ENCODE measurements at regions not wholly inside any gene's neighbourhood (a gene's known extent, or its start where the extent isn't known, plus 50 kb on each side); places are given as distances from the start of the nearest gene placed in this dataset.
A peak's percentile ranks its signal among the peaks of the same experiment; 100 is the strongest.
"Not testable (repeated sequence)": the region's sequence is repeated elsewhere in the genome, so short reads cannot be mapped to it uniquely, and the experiment has no call there.

DNA sequence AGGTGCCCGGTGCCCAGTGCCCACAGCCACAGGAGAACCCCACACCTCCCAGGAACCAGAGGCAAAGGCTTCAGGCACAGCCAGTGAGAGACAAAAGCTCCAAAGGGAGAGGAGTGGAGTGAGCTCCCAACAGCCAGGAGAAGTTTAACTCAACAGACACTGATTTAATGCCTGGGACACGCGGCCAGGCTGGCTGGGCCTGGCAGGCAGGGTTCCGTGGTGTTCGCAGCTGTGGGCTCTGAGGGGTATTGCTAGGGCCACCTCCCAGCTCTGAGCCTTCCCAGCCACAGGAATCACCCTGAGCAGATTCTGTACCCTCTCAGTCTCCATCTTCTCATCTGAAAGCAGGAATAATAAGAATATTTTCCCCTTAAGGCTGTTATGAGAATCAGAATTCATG, 222.5 kb downstream of the NPHP4 start:
- no peak for DNase-seq (ENCODE audit: low spot score)
- in situ Hi-C loops (cut with HindIII; ENCODE audit: low sequenced_read_pairs) = no loop called here

DNA sequence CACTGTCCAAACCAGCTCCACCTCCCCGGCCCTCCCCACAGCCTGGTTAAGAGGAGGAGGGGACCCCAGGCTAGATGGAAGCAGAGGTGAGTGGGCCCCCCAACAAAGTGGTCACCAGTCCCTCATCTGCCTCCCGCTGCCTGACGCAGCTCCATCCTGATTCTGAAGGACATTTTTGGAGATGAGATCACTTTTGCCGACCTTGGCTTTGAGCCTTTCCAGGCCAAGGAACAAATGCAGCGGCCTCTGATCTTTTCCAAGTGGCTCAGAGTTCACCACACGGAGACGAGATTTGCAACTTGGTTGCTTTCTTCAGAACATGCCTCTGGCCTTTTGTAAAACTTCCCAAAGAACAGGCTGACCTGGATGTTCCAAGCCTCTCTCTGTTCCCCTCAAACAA, 223.1 kb downstream of the NPHP4 start:
- peak; percentile 15 for DNase-seq (ENCODE audit: low spot score)
- in situ Hi-C loops (cut with HindIII; ENCODE audit: low sequenced_read_pairs) = no loop called here

DNA sequence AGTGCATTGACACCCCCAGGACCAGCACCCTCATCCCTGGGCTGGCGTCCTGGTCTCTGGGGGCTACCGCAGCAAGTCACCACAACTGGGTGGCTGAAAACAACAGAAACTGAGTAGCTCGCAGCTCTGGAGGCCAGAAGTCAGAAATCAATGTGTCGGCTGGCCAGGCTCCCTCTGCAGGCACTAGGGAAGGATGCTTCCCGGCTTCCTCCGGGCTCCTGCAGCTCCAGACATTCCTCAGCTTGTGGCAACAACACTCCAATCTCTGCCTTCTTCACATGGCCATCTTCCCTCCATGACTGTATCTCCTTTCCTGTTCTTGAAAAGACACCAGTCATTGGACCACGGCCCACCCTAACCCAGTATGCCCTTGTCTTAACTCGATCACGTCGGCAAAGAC, 224.2 kb downstream of the NPHP4 start:
- in situ Hi-C loops (cut with HindIII; ENCODE audit: low sequenced_read_pairs) = no loop called here

GRCh38 chr1:5766996-5767395, 225.2 kb downstream of the NPHP4 start:
- DNase-seq (ENCODE audit: low spot score); in situ Hi-C loops (cut with HindIII; ENCODE audit: low sequenced_read_pairs): not testable (repeated sequence)

More for the DNA sequence above, 224.2 kb downstream of the NPHP4 start:
- DNase-seq (ENCODE audit: low spot score) = no peak

DNA sequence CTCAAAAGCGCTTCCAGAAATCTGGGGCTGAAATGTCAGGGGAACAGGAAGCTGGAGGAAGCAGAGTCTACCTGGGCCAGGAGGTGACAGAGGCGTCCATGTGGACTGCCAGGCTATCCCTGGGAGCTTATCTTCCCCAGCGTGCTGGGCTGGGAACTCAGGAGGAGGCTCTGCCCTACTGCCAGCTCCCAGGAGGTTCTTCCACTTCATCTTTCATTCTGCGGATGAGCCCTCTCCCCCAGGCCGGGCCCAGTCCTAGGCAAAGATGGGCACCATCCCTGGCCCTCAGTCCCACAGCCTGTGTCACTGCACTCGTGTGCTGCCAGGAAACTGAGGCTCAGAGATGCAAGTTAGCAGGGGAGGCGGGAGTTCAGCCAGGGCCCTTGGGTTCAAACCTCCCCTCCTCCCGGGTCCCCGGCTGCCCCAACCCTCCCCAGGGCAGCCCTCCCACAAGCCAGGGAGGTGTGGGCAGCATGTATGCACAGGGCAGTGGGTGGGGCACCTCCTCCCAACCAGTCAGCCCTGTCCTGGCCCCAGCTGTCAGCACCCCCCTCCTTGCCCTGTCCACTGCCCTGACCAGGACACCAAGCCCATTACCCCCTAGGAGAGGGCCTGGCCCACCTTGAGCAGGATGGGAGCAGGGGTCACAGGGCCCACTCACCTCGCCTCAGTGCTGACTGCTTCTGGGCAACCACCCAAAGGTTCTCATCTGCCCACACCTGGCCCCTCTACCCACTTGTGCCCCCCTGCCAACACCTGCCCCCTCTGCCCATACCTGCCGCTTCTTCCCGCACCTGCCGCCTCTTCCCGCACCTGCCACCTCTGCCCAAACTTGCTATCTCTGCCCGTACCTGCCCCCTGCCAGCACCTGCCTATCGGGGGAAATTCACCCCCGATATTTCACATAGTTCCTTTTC, 226.0 kb downstream of the NPHP4 start:
- in situ Hi-C loops (cut with HindIII; ENCODE audit: low sequenced_read_pairs) = no loop called here
- DNase-seq (ENCODE audit: low spot score) = no peak

DNA sequence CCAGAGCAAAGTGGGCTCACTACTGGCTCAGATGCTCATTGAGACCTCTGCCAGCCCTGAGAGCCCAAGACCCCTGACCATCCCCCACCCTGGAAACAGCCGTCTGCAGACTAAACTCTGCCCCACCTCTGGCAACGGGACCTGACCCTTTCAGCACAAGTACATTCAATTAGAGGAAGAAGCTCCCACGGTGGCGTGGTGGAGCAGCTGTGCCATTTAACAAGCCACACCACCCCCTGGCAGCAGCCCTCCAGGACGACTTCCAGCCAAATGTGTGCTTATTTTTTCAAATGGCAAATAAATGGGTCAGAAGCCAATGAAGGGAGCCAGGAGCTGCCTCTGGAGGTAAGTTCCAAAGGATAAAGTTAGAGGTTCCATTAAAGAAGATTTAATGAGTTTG, 226.7 kb downstream of the NPHP4 start:
- in situ Hi-C loops (cut with HindIII; ENCODE audit: low sequenced_read_pairs) = no loop called here
- no peak for DNase-seq (ENCODE audit: low spot score)

DNA sequence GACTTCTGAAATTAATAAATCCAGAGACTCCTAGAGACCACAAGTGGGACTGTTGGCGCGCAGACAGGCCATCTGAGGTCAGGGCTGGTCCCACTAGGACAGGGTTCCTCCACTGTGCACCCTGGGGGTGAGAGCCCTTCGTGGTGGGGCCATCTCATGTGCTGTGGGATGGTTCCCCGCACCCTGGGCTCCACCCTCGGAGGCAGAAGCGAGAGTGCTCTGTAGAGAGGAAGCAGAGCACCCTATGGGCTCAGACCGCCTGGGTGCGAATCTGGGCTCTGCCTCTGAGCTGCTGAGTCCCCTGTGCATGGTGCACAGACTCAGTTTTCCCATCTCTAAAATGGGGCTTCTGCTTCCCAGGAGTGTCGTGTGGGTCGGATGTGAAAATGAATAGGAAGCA, 227.3 kb downstream of the NPHP4 start:
- no peak for DNase-seq (ENCODE audit: low spot score)
- in situ Hi-C loops (cut with HindIII; ENCODE audit: low sequenced_read_pairs) = no loop called here

DNA sequence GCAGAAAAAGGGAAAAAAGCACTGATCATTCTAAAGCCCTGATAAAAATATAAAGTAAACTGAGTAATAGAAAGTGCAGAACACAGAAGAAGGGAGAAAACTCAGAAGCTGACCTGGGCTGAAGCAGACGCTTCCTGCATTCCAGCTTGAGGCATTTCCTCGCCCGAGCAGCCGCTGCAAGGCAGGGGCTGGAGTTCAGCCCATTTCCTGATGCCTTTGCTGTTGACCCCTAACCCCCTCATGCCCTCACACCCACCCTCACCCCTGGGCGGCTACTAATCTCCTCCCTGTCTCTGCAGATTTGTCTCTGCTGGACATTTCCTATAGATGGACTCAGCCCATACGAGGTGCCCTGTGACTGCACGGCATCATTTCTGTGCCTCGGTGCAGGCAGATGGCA, 227.8 kb downstream of the NPHP4 start:
- in situ Hi-C loops (cut with HindIII; ENCODE audit: low sequenced_read_pairs) = no loop called here
- no peak for DNase-seq (ENCODE audit: low spot score)

DNA sequence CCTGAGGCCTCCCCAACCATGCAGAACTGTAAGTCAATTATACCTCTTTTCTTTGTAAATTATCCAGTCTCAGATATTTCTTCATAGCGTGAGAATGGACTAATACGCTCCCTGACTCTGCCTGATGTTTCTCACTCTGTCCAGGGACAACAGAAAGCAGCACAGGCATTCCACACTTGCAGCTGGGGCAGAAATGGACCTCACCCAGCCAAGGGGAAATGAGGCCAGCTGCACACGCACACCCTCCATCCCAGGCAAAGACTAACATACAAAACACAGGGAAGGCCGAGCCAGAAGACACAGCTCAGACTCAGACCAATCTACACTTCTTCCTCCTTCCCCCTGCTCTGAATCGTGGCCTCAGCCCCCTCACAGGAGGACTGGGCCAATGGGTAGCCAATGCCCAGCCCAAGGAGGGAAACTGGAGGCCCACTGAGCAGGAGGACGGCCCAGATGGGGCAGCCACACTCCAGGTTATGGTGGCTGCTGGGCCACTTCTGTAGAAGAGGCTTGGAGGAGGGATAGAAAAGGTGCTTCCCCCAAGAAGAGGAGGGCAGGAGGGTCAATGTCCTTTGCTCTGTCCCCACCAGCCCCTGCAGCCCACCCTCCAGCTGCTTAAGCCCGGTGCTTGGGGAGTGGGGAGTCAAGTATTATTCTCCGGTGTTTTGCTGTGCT, 228.4 kb downstream of the NPHP4 start:
- DNase-seq (ENCODE audit: low spot score) = no peak
- in situ Hi-C loops (cut with HindIII; ENCODE audit: low sequenced_read_pairs) = no loop called here

GRCh38 chr1:5758859-5759578, 233.2 kb downstream of the NPHP4 start:
- DNase-seq (ENCODE audit: low spot score) = no peak
- in situ Hi-C loops (cut with HindIII; ENCODE audit: low sequenced_read_pairs) = no loop called here

- in situ Hi-C loops (cut with HindIII; ENCODE audit: low sequenced_read_pairs) = no loop called here
- no peak for DNase-seq (ENCODE audit: low spot score)
Observed at GRCh38 chr1:5758000-5758858, 234.0 kb downstream of the NPHP4 start.

- in situ Hi-C loops (cut with HindIII; ENCODE audit: low sequenced_read_pairs) = no loop called here
- DNase-seq (ENCODE audit: low spot score) = no peak
Observed at GRCh38 chr1:5757187-5757805, 234.9 kb downstream of the NPHP4 start.

DNA sequence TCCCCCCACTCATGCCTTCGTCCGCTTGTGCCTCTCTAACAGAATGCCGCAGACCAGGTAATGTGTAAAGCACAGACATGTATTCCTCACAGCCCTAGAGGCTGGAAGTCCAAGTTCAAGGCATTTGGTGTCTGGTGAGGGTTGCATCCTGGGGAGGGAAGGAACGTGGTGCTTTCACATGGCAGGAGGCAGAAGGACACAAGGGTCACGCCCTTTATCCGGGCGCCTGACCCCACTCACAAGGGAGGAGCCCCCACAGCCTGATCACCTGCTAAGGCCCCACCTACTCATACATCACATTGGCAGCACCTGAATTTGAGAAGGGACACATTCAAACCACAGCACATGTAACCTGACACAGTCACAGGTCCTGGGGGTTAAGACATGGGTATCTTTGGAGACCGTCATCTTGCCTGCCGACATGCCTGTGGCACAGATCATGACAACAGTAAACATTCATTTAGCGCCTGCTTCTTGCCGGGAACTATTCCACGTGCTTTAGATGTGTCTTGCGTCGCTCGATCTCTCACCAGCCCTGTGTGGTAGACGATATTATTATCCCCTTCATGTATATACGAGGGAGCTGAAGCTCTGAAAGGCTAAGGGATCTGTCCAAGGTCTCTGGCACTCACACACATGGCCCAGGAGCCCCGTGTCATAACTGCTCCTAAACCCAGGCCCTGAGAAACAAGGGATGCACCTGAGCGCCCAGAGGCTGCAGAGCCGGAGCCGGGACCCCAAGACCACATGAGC, 235.6 kb downstream of the NPHP4 start:
- in situ Hi-C loops (cut with HindIII; ENCODE audit: low sequenced_read_pairs) = no loop called here
- DNase-seq (ENCODE audit: low spot score) = no peak

GRCh38 chr1:5755552-5756125, 236.6 kb downstream of the NPHP4 start:
- no peak for DNase-seq (ENCODE audit: low spot score)
- in situ Hi-C loops (cut with HindIII; ENCODE audit: low sequenced_read_pairs) = no loop called here

- in situ Hi-C loops (cut with HindIII; ENCODE audit: low sequenced_read_pairs) = no loop called here
- no peak for DNase-seq (ENCODE audit: low spot score)
Observed at GRCh38 chr1:5754817-5755551, 237.2 kb downstream of the NPHP4 start.

- in situ Hi-C loops (cut with HindIII; ENCODE audit: low sequenced_read_pairs) = no loop called here
- DNase-seq (ENCODE audit: low spot score) = no peak
Observed at GRCh38 chr1:5753549-5754421, 238.4 kb downstream of the NPHP4 start.

Data from G401 (cell line).